ENCODE measurements at regions not wholly inside any gene's neighbourhood (a gene's known extent, or its start where the extent isn't known, plus 50 kb on each side); places are given as distances from the start of the nearest gene placed in this dataset.
A peak's percentile ranks its signal among the peaks of the same experiment; 100 is the strongest.
"Not testable (repeated sequence)": the region's sequence is repeated elsewhere in the genome, so short reads cannot be mapped to it uniquely, and the experiment has no call there.

DNA sequence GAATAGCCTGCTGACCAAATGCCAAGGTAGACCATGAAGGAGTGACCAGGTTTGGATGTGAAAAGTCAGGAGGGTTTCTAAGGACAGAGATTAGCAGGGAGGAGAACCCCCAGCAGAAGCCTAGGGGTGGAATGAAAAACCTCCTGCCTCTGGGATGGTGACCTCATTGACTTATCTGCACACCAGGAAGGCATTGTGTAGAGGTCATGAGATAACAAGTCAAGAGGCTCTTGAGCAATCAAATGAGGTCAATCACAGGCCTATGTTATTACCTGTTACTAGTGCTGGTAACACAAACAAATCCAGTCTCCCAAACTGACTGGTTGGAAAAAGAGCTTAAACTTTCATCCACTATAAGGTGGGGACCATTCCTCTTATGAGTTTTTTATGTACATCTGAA, 225.0 kb upstream of the CDY1 start:
- DNase-seq (ENCODE audit: low spot score); FAIRE-seq: not testable (repeated sequence)

DNA sequence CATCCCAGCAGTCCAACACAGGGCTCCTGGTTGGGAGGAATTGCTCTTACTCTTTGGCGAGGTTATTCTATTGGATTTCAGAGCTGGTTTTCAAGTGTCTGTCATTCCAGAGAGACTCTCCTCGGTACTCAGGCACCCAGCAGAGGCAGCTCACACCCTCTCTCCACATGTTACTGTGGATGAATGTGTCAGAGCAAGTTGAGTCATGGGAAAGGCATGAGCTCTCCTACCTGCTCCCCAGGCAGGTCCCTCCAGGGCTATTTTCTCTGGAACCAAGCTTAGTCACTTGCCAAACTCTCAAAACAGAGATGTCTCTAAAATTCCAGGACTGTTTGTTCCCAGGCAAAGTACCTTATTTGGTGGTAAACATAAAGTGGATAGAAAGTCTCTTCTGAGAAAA, 222.8 kb upstream of the CDY1 start:
- FAIRE-seq = peak; percentile 97
- not testable (repeated sequence) for DNase-seq (ENCODE audit: low spot score)

- not testable (repeated sequence) for FAIRE-seq; DNase-seq (ENCODE audit: low spot score)
Measured at GRCh38 chrY:25408327-25408726, 213.6 kb upstream of the CDY1 start.
